Activated CD4-positive, alpha-beta T cell treated with anti-CD3 and anti-CD28 coated beads, Interleukin-2, amount 50 U/mL, for 48 hours (primary cell): ENCODE measurements at regions not wholly inside any gene's neighbourhood (a gene's known extent, or its start where the extent isn't known, plus 50 kb on each side); places are given as distances from the start of the nearest gene placed in this dataset.
"Not testable (repeated sequence)": the region's sequence is repeated elsewhere in the genome, so short reads cannot be mapped to it uniquely, and the experiment has no call there.

ENCODE experiments used
- DNase-seq, 2 experiments: peaks; one replicate each; pipeline ENCODE4 v3.0.0-alpha.2; 2020

- DNase-seq: no peak
Measured at GRCh38 chr16:77070683-77071082, 120.3 kb upstream of the MON1B start.

- no peak for DNase-seq
Measured at GRCh38 chr16:77076839-77077238, 114.2 kb upstream of the MON1B start.

- no peak for DNase-seq
Measured at GRCh38 chr16:77077256-77077922, 113.6 kb upstream of the MON1B start.

- DNase-seq: no peak
Measured at GRCh38 chr16:77085981-77086380, 105.0 kb upstream of the MON1B start.

- no peak for DNase-seq
Measured at GRCh38 chr16:77090062-77090461, 100.9 kb upstream of the MON1B start.

- DNase-seq: no peak
Measured at GRCh38 chr16:77093309-77093708, 97.7 kb upstream of the MON1B start.

GRCh38 chr16:77093999-77094398, 97.0 kb upstream of the MON1B start:
- no peak for DNase-seq

- no peak for DNase-seq
Measured at GRCh38 chr16:77111056-77111565, 79.9 kb upstream of the MON1B start.

- DNase-seq: no peak
Measured at GRCh38 chr16:77112746-77113145, 78.2 kb upstream of the MON1B start.

- no peak for DNase-seq
Measured at GRCh38 chr16:77113835-77114234, 77.2 kb upstream of the MON1B start.

GRCh38 chr16:77114361-77114760, 76.6 kb upstream of the MON1B start:
- DNase-seq: not testable (repeated sequence)

- no peak for DNase-seq
Measured at GRCh38 chr16:77116856-77117255, 74.1 kb upstream of the MON1B start.

GRCh38 chr16:77117707-77118106, 73.3 kb upstream of the MON1B start:
- DNase-seq: no peak

- DNase-seq: no peak
Measured at GRCh38 chr16:77131398-77131797, 59.6 kb upstream of the MON1B start.

- no peak for DNase-seq
Measured at GRCh38 chr16:77132051-77132618, 58.9 kb upstream of the MON1B start.

- no peak for DNase-seq
Measured at GRCh38 chr16:77133706-77134105, 57.3 kb upstream of the MON1B start.

- DNase-seq: no peak
Measured at GRCh38 chr16:77137045-77137444, 53.9 kb upstream of the MON1B start.
